ENCODE measurements at regions not wholly inside any gene's neighbourhood (a gene's known extent, or its start where the extent isn't known, plus 50 kb on each side); places are given as distances from the start of the nearest gene placed in this dataset.
"Not testable (repeated sequence)": the region's sequence is repeated elsewhere in the genome, so short reads cannot be mapped to it uniquely, and the experiment has no call there.

GRCh38 chr2:131584380-131584779 lies 56.7 kb downstream of the CCDC74A start:
- no peak for DNase-seq (ENCODE audit: low read depth)

- DNase-seq (ENCODE audit: low read depth): no peak
Observed at GRCh38 chr2:131584940-131585339, 57.3 kb downstream of the CCDC74A start.

GRCh38 chr2:131588152-131588873 lies 60.6 kb downstream of the CCDC74A start:
- DNase-seq (ENCODE audit: low read depth): no peak

- not testable (repeated sequence) for DNase-seq (ENCODE audit: low read depth)
Observed at GRCh38 chr2:131589126-131589525, 61.4 kb downstream of the CCDC74A start.

GRCh38 chr2:131590366-131590765 lies 62.7 kb downstream of the CCDC74A start:
- no peak for DNase-seq (ENCODE audit: low read depth)

- no peak for DNase-seq (ENCODE audit: low read depth)
Observed at GRCh38 chr2:131590896-131591295, 63.2 kb downstream of the CCDC74A start.

- not testable (repeated sequence) for DNase-seq (ENCODE audit: low read depth)
Observed at GRCh38 chr2:131596561-131596960, 68.9 kb downstream of the CCDC74A start.

GRCh38 chr2:131602444-131602843 lies 74.8 kb downstream of the CCDC74A start:
- DNase-seq (ENCODE audit: low read depth): not testable (repeated sequence)

- not testable (repeated sequence) for DNase-seq (ENCODE audit: low read depth)
Observed at GRCh38 chr2:131604652-131605051, 77.0 kb downstream of the CCDC74A start.

GRCh38 chr2:131606366-131606765 lies 78.7 kb downstream of the CCDC74A start:
- DNase-seq (ENCODE audit: low read depth): not testable (repeated sequence)

GRCh38 chr2:131607056-131607455 lies 79.4 kb downstream of the CCDC74A start:
- not testable (repeated sequence) for DNase-seq (ENCODE audit: low read depth)

- not testable (repeated sequence) for DNase-seq (ENCODE audit: low read depth)
Observed at GRCh38 chr2:131614539-131614938, 86.9 kb downstream of the CCDC74A start.

GRCh38 chr2:131618320-131618719 lies 90.6 kb downstream of the CCDC74A start:
- DNase-seq (ENCODE audit: low read depth): not testable (repeated sequence)

- not testable (repeated sequence) for DNase-seq (ENCODE audit: low read depth)
Observed at GRCh38 chr2:131622874-131623273, 95.2 kb downstream of the CCDC74A start.

GRCh38 chr2:131626011-131626410 lies 98.3 kb downstream of the CCDC74A start:
- DNase-seq (ENCODE audit: low read depth): not testable (repeated sequence)

- DNase-seq (ENCODE audit: low read depth): not testable (repeated sequence)
Observed at GRCh38 chr2:131626565-131626964, 98.9 kb downstream of the CCDC74A start.

GRCh38 chr2:131627777-131628176 lies 100.1 kb downstream of the CCDC74A start:
- not testable (repeated sequence) for DNase-seq (ENCODE audit: low read depth)

- DNase-seq (ENCODE audit: low read depth): not testable (repeated sequence)
Observed at GRCh38 chr2:131631648-131632047, 104.0 kb downstream of the CCDC74A start.

GRCh38 chr2:131633405-131633804 lies 105.7 kb downstream of the CCDC74A start:
- DNase-seq (ENCODE audit: low read depth): not testable (repeated sequence)

GRCh38 chr2:131633827-131634695 lies 106.4 kb downstream of the CCDC74A start:
- not testable (repeated sequence) for DNase-seq (ENCODE audit: low read depth)

- no peak for DNase-seq (ENCODE audit: low read depth)
Observed at GRCh38 chr2:131635611-131636010, 107.9 kb downstream of the CCDC74A start.

- not testable (repeated sequence) for DNase-seq (ENCODE audit: low read depth)
Observed at GRCh38 chr2:131636704-131637308, 109.1 kb downstream of the CCDC74A start.
